ENCODE measurements at regions not wholly inside any gene's neighbourhood (a gene's known extent, or its start where the extent isn't known, plus 50 kb on each side); places are given as distances from the start of the nearest gene placed in this dataset.

- TF ChIP-seq GATA1 (IDR thresholded peaks at IDR 0.05; ENCODE audit: low read depth, low read length) (no peak), POLR2A (IDR thresholded peaks at IDR 0.05; ENCODE audit: low read length) (no peak)
- DNase-seq, result no peak
Measured at GRCh38 chr11:70528794-70529580, 130.7 kb downstream of the CTTN start.

- TF ChIP-seq GATA1 (IDR thresholded peaks at IDR 0.05; ENCODE audit: low read depth, low read length) (no peak), POLR2A (IDR thresholded peaks at IDR 0.05; ENCODE audit: low read length) (no peak)
- no peak for DNase-seq
Measured at GRCh38 chr11:70530010-70530409, 131.7 kb downstream of the CTTN start.

GRCh38 chr11:70530629-70531185 is 132.4 kb downstream of the CTTN start:
- TF ChIP-seq POLR2A (IDR thresholded peaks at IDR 0.05; ENCODE audit: low read length) (no peak), GATA1 (IDR thresholded peaks at IDR 0.05; ENCODE audit: low read depth, low read length) (no peak)
- DNase-seq, result no peak

GRCh38 chr11:70531281-70532065 is 133.1 kb downstream of the CTTN start:
- no peak for DNase-seq
- TF ChIP-seq GATA1 (IDR thresholded peaks at IDR 0.05; ENCODE audit: low read depth, low read length), result no peak

DNA sequence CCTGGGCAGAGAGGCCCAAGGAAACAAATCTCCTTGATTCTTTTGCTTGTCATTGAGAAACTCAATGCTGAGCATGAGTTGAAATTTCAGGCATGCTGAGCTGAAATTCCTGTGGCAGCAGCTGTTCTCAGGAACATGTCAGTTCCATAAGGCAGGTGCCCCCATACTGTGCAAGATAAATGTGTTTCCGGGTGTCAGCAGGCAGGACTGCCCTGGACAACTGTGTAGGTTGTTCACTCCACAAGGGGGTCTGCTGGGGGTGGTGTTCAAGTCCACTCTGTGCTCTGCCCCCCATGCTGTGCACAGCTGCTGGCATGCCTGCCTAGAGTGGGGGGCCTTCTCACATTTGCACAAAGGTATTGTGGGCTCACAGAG is 133.7 kb downstream of the CTTN start:
- no peak for TF ChIP-seq GATA1 (IDR thresholded peaks at IDR 0.05; ENCODE audit: low read depth, low read length)
- TF ChIP-seq POLR2A (IDR thresholded peaks at IDR 0.05; ENCODE audit: low read length), result no peak
- no peak for DNase-seq

- DNase-seq, result no peak
- TF ChIP-seq POLR2A (IDR thresholded peaks at IDR 0.05; ENCODE audit: low read length), result no peak
- no peak for TF ChIP-seq GATA1 (IDR thresholded peaks at IDR 0.05; ENCODE audit: low read depth, low read length)
Measured at GRCh38 chr11:70532731-70533130, 134.4 kb downstream of the CTTN start.

DNA sequence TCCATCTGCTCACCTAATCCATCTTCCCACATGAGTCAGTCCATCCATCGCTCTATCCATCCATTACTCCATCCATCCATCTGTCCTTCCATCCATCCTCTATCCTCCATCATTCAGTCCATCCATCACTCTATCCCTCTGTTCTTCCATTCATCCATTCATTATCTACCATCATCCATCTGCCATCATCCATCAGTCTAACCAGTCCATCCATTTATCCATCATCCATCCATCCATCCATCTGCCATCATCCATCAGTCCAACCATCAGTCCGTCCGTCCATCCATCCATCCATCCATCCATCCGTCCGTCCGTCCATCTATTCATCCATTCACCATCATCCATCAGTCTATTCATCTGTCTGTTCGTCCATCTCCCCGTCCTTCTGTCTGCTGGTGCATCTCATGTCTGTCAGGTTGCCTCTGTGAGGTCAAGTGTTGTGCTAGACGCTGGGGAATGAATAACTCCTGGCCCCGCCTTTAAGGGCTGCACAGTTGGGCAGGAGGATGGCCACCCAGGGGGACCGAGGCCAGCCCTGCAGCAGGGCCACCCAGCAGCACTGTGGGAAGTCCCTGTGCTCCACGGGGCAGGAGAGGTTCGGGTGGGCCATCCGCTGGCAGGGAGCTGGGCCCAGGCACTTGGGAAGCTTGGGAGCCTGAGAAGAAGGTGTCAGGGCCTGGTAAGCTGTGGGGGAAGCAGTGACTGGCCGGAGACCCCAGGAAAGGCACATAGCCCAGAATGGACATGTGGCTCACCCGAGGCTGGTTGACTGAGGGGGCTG is 137.1 kb downstream of the CTTN start:
- TF ChIP-seq GATA1 (IDR thresholded peaks at IDR 0.05; ENCODE audit: low read depth, low read length) (no peak), POLR2A (IDR thresholded peaks at IDR 0.05; ENCODE audit: low read length) (no peak)
- DNase-seq, result no peak

GRCh38 chr11:70536051-70536877 is 137.9 kb downstream of the CTTN start:
- TF ChIP-seq POLR2A (IDR thresholded peaks at IDR 0.05; ENCODE audit: low read length) (no peak), GATA1 (IDR thresholded peaks at IDR 0.05; ENCODE audit: low read depth, low read length) (no peak)
- DNase-seq, result no peak

DNA sequence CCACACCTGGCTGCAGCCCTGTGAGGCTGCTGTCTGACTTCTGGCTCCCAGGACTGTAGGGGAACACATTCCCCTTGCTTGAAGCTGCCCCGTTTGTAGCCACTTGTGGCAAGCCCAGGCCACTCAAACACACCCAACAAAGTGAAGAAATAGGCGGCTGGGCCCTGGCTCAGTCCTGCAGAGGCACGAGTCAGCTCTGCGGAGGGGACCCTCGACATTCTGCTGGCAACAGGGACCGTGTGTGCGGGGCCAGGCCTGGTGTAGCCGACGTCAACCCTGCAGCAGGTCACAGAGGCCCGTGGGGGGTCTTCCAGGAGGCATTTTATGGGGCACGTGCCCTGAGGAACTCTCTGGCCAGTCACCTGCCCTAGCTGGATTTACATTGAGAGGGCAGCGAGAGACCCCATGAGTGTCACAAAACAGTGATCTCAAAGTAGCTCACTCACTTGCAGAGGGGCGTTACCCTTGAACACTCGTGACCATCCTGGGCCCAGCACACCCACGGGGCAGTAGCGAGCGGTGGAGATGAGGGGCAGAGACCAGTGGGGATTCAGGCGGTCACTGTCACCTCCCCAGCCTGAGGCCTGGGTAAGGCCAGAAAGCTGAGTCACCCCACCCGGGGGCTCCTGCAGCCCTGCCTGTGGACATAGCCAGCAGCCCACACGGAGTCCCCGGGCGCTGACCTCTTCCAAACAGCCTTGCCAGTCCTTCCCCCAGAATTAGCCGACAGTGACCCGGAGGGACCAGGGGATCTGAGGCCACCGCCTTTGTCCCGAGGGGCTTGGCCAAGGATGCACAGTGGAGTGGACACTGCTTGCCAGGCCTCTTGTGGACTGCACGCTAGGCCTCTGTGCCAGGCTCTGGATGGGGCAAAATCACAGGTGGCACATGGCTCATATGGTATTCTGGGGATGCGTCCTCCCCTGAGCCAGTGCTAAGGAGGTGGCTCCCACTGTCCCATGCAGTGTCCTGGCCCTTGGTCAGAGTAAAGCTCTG is 139.5 kb downstream of the CTTN start:
- TF ChIP-seq GATA1 (IDR thresholded peaks at IDR 0.05; ENCODE audit: low read depth, low read length) (no peak), POLR2A (IDR thresholded peaks at IDR 0.05; ENCODE audit: low read length) (no peak)
- DNase-seq, result no peak

DNA sequence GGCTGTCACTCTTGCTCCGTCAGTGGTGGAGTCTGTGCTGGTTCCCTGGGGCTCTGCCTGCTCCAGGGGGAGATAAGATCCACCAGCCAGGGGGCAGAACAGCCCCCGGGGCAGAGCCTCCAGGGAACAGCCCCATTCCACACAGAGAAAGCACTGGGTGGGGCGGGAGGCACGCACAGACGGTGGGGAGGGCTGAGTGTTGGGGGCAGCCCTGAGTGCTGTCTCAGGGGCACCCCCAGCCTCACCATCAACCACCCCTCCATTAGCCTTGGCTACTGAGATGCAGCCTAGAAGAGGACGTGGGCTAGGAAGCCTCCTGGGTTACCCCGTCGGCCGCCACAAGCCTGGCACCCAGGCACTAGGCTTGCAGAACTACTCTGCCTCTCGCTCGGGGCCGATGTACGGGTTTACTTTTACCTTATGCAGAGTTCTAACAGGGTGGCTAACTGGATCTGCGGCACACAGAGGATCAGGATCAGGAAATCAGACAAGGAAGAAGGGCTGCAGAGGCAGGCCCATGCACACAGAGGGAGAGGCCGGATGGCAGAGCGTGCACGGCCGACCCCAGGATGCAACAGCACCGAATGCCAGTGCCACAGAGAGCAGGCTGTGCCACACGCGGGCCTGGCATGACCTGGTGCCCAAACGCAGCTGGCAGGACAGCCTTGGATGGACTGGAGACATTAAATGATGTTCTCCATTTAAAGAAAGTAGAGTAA is 140.5 kb downstream of the CTTN start:
- no peak for DNase-seq
- TF ChIP-seq POLR2A (IDR thresholded peaks at IDR 0.05; ENCODE audit: low read length) (no peak), GATA1 (IDR thresholded peaks at IDR 0.05; ENCODE audit: low read depth, low read length) (no peak)

GRCh38 chr11:70539360-70540095 is 141.2 kb downstream of the CTTN start:
- no peak for DNase-seq
- TF ChIP-seq POLR2A (IDR thresholded peaks at IDR 0.05; ENCODE audit: low read length), result no peak
- TF ChIP-seq GATA1 (IDR thresholded peaks at IDR 0.05; ENCODE audit: low read depth, low read length), result no peak

Data from erythroblast (primary cell).